Endothelial cell of umbilical vein (primary cell): ENCODE measurements at regions not wholly inside any gene's neighbourhood (a gene's known extent, or its start where the extent isn't known, plus 50 kb on each side); places are given as distances from the start of the nearest gene placed in this dataset.

Source experiments
- BruUV-seq: library from RNA; stranded (reverse); fragments of 400-500 nt; replicated peaks from 2 replicates; lab custom pipeline; 2021; lab: Mats Ljungman, UMichigan
- CTCF ChIA-PET: fragments of 300-600, 350-600 bp; sonication (Branson Sonifier 250); formaldehyde crosslinking; loops from one replicate; lab custom pipeline; 2021; ENCODE audit warnings: antibody characterized with exemption, inconsistent platforms; lab: Charles Lee
- POLR2A ChIA-PET: fragments of 300-600, 350-600 bp; sonication (Branson Sonifier 250); formaldehyde crosslinking; loops from one replicate; lab custom pipeline; 2021; ENCODE audit warnings: antibody characterized with exemption, inconsistent platforms; lab: Charles Lee
- DNase-seq: peaks from one replicate; pipeline ENCODE4 v3.0.0-alpha.2; 2011; ENCODE audit warnings: low read depth, low spot score
- FAIRE-seq: peaks from 2 replicates; lab custom pipeline; 2011; peaks lifted over from hg19 to GRCh38; lab: Jason Lieb, UNC
- H2AFZ ChIP-seq: 2 replicates; pipeline ENCODE4 v1.6.0; 2012; ENCODE audit warnings: low read depth, low read length, control low read depth, inconsistent platforms
- H3K27ac ChIP-seq: 2 replicates; pipeline ENCODE4 v1.5.1; 2011; ENCODE audit warnings: low read depth, mild to moderate bottlenecking, control low read depth, low read length, moderate library complexity; ENCODE audit not compliant: insufficient read depth
- H3K27me3 ChIP-seq, 2 experiments: 2 replicates each; pipeline versions ENCODE4 v1.6.0 to v1.6.1; 2011; ENCODE audit warnings: low read length in 2 of 2, mixed read lengths in 1 of 2; ENCODE audit not compliant: control insufficient read depth in 2 of 2, insufficient read depth in 2 of 2
- H3K36me3 ChIP-seq, 2 experiments: 2 replicates in 1 of 2; 3 replicates in 1 of 2; pipeline ENCODE4 v1.5.1; 2011; ENCODE audit warnings: low read length in 2 of 2, mild to moderate bottlenecking in 1 of 2, moderate library complexity in 1 of 2; ENCODE audit not compliant: control insufficient read depth in 2 of 2, insufficient read depth in 2 of 2; ENCODE audit errors: extremely low read depth in 1 of 2
- H3K4me1 ChIP-seq: 3 replicates; pipeline ENCODE4 v1.5.1; 2011; ENCODE audit warnings: mild to moderate bottlenecking, low read length; ENCODE audit not compliant: control insufficient read depth, insufficient read depth; ENCODE audit errors: extremely low read depth
- H3K4me2 ChIP-seq: 2 replicates; pipeline ENCODE4 v1.6.1; 2011; ENCODE audit warnings: low read length, control low read depth, mixed read lengths; ENCODE audit not compliant: insufficient read depth
- H3K4me3 ChIP-seq, 3 experiments: fragments of 200-600 bp in 1 of 3; sonication (generic), shearing (Covaris generic) in 1 of 3; replicated peaks in 1 of 3; 2 replicates each; pipeline ENCODE4 v1.5.1; 2011 to 2016; ENCODE audit warnings: control low read depth in 3 of 3, low read length in 3 of 3, mild to moderate bottlenecking in 2 of 3, inconsistent platforms in 1 of 3, low read depth in 1 of 3, moderate library complexity in 1 of 3; ENCODE audit not compliant: insufficient read depth in 1 of 3
- H3K79me2 ChIP-seq: 2 replicates; pipeline ENCODE4 v1.6.0; 2012; ENCODE audit warnings: low read length, inconsistent platforms; ENCODE audit not compliant: control insufficient read depth, insufficient read depth
- H3K9ac ChIP-seq: replicated peaks from 2 replicates; pipeline ENCODE3; 2011; ENCODE audit warnings: low read length, control low read depth; ENCODE audit not compliant: insufficient read depth; ENCODE audit errors: extremely low read depth
- H3K9me1 ChIP-seq: replicated peaks from 3 replicates; pipeline ENCODE4 v1.6.0; 2011; ENCODE audit warnings: mild to moderate bottlenecking, low read length; ENCODE audit not compliant: control insufficient read depth, insufficient read depth; ENCODE audit errors: extremely low read depth
- H3K9me3 ChIP-seq: replicated peaks from 2 replicates; pipeline ENCODE4 v1.5.1; 2012; ENCODE audit warnings: low read length, inconsistent platforms; ENCODE audit not compliant: control insufficient read depth, insufficient read depth
- H4K20me1 ChIP-seq: replicated peaks from 2 replicates; pipeline ENCODE3; 2011; ENCODE audit warnings: mild to moderate bottlenecking, low read length; ENCODE audit not compliant: control insufficient read depth, insufficient read depth; ENCODE audit errors: extremely low read depth
- CTCF ChIP-seq, 2 donors: IDR thresholded peaks; 1 replicate in 1 of 2; 2 replicates in 1 of 2; pipeline ENCODE4 v1.5.1; 2011; ENCODE audit warnings: low read length in 2 of 2, mild to moderate bottlenecking in 2 of 2, moderate library complexity in 2 of 2, control low read depth in 1 of 2, inconsistent platforms in 1 of 2, low read depth in 1 of 2; ENCODE audit not compliant: insufficient read depth in 1 of 2; ENCODE audit errors: extremely low read depth in 1 of 2
- EZH2 ChIP-seq: IDR thresholded peaks from 2 replicates; pipeline ENCODE4 v1.6.1; 2012; ENCODE audit warnings: borderline replicate concordance, low read depth, mild to moderate bottlenecking, moderate library complexity, low read length, inconsistent platforms; ENCODE audit not compliant: severe bottlenecking
- FOS ChIP-seq: IDR thresholded peaks from 2 replicates; pipeline ENCODE4 v1.6.1; 2011; ENCODE audit warnings: mild to moderate bottlenecking, low read length, moderate library complexity, borderline replicate concordance; ENCODE audit not compliant: insufficient read depth
- GATA2 ChIP-seq: IDR thresholded peaks from 2 replicates; pipeline ENCODE4 v1.7.0; 2011; ENCODE audit warnings: low read depth, mild to moderate bottlenecking, moderate library complexity, mixed read lengths, low read length; ENCODE audit not compliant: insufficient read length, insufficient read depth
- JUN ChIP-seq: IDR thresholded peaks from 2 replicates; pipeline ENCODE4 v1.6.1; 2011; ENCODE audit warnings: borderline replicate concordance, low read depth; ENCODE audit not compliant: insufficient read length, insufficient read depth
- MAX ChIP-seq: IDR thresholded peaks from 2 replicates; pipeline ENCODE4 v1.6.1; 2011; ENCODE audit not compliant: insufficient read depth, insufficient read length
- MYC ChIP-seq: IDR thresholded peaks from one replicate; pipeline ENCODE4 v1.6.1; 2011; ENCODE audit warnings: mild to moderate bottlenecking, low read depth, low read length
- POLR2A ChIP-seq: IDR thresholded peaks from 2 replicates; pipeline ENCODE4 v1.6.1; 2012; ENCODE audit warnings: low read depth, mild to moderate bottlenecking, control low read depth, low read length
- POLR2AphosphoS5 ChIP-seq: IDR thresholded peaks from 2 replicates; pipeline ENCODE4 v1.6.1; 2012; ENCODE audit warnings: low read depth, mild to moderate bottlenecking, control low read depth, low read length, moderate library complexity; ENCODE audit not compliant: insufficient read depth
- dilution Hi-C: fragments of 300-500 bp; cut with MboI; formaldehyde crosslinking; loops from one replicate; pipeline ENCODE4 v1.15.0; 2019; ENCODE audit warnings: low sequenced_read_pairs; ENCODE audit not compliant: extremely low pct_ligation_motif_present
- intact Hi-C: fragments of 100-400 bp; cut with micrococcal nuclease; formaldehyde crosslinking; loops from one replicate; pipeline ENCODE4 v1.10.0; 2022

- no TSS peak for BruUV-seq
- FAIRE-seq = no peak
- POLR2A ChIA-PET = no interaction called here
Measured at GRCh38 chr1:228917755-228918154, 182.5 kb downstream of the RHOU start.

More at GRCh38 chr1:228917755-228918154, 182.5 kb downstream of the RHOU start:
- CTCF ChIA-PET = no interaction called here
- no peaks in the 10 kb centered on the region for H4K20me1 ChIP-seq
- H3K9me1 ChIP-seq = no peaks in the 10 kb centered on the region
- no peaks in the 10 kb centered on the region for H3K27me3 ChIP-seq
- no peaks in the 10 kb centered on the region for H3K9me3 ChIP-seq
- TF ChIP-seq FOS (no peak), MYC (no peak), POLR2A (no peak), EZH2 (no peak), GATA2 (no peak), MAX (no peak), POLR2AphosphoS5 (no peak), CTCF (IDR thresholded peaks at IDR 0.05; ENCODE audit: extremely low read depth in 1 of 2, insufficient read depth in 1 of 2, low read depth in 1 of 2, low read length in 2 of 2) (no peak), JUN (no peak)
- H3K79me2 ChIP-seq = no peaks in the 10 kb centered on the region
- intact Hi-C loops = no loop called here
- DNase-seq = no peak
- H3K4me3 ChIP-seq = no peak overlapping the region
- H3K4me1 ChIP-seq = no peaks in the 10 kb centered on the region
- no peaks in the 10 kb centered on the region for H3K36me3 ChIP-seq
- H3K27ac ChIP-seq = no peak overlapping the region
- dilution Hi-C loops = no loop called here
- H2AFZ ChIP-seq = no peak overlapping the region
- no peak overlapping the region for H3K9ac ChIP-seq
- H3K4me2 ChIP-seq = no peak overlapping the region
